NCI-H1694 treated with DMSO at 0.1 percent for 48 hours (cell line): ENCODE measurements at regions not wholly inside any gene's neighbourhood (a gene's known extent, or its start where the extent isn't known, plus 50 kb on each side); places are given as distances from the start of the nearest gene placed in this dataset.
A peak's percentile ranks its signal among the peaks of the same experiment; 100 is the strongest.

Experiments used
- DNase-seq: peaks from one replicate; lab custom pipeline; 2025; lab: John Stamatoyannopoulos, UW

GRCh38 chrX:97666890-97667289 is 783.2 kb downstream of the RPA4 start:
- DNase-seq, result no peak

GRCh38 chrX:97668126-97668525 is 784.4 kb downstream of the RPA4 start:
- no peak for DNase-seq

GRCh38 chrX:97672138-97672537 is 788.4 kb downstream of the RPA4 start:
- peak; percentile 16 for DNase-seq

GRCh38 chrX:97672608-97673007 is 788.9 kb downstream of the RPA4 start:
- DNase-seq, result no peak

- DNase-seq, result no peak
These were observed 789.4 kb downstream of the RPA4 start for GRCh38 chrX:97673135-97673534.

GRCh38 chrX:97682991-97683840 is 799.5 kb downstream of the RPA4 start:
- no peak for DNase-seq

GRCh38 chrX:97685753-97686152 is 802.0 kb downstream of the RPA4 start:
- peak; percentile 12 for DNase-seq

GRCh38 chrX:97691901-97692455 is 808.3 kb downstream of the RPA4 start:
- no peak for DNase-seq

GRCh38 chrX:97692575-97692974 is 808.9 kb downstream of the RPA4 start:
- DNase-seq, result no peak

GRCh38 chrX:97700547-97700946 is 816.8 kb downstream of the RPA4 start:
- no peak for DNase-seq

- DNase-seq, result no peak
These were observed 820.8 kb downstream of the RPA4 start for GRCh38 chrX:97704474-97704873.

GRCh38 chrX:97704881-97705280 is 821.2 kb downstream of the RPA4 start:
- DNase-seq, result no peak

GRCh38 chrX:97705936-97706335 is 822.2 kb downstream of the RPA4 start:
- no peak for DNase-seq

GRCh38 chrX:97714072-97714471 is 830.4 kb downstream of the RPA4 start:
- DNase-seq, result no peak

GRCh38 chrX:97728215-97728614 is 844.5 kb downstream of the RPA4 start:
- no peak for DNase-seq

GRCh38 chrX:97740044-97740443 is 856.3 kb downstream of the RPA4 start:
- DNase-seq, result no peak

- DNase-seq, result no peak
These were observed 857.2 kb downstream of the RPA4 start for GRCh38 chrX:97740886-97741285.

GRCh38 chrX:97743014-97743413 is 859.3 kb downstream of the RPA4 start:
- DNase-seq, result no peak

GRCh38 chrX:97747346-97747745 is 863.6 kb downstream of the RPA4 start:
- DNase-seq, result no peak

- no peak for DNase-seq
These were observed 867.3 kb downstream of the RPA4 start for GRCh38 chrX:97751016-97751415.

GRCh38 chrX:97751735-97752134 is 868.0 kb downstream of the RPA4 start:
- no peak for DNase-seq

- DNase-seq, result peak; percentile 66
These were observed 873.2 kb downstream of the RPA4 start for GRCh38 chrX:97756879-97757278.

- no peak for DNase-seq
These were observed 879.7 kb downstream of the RPA4 start for GRCh38 chrX:97763391-97763790.

GRCh38 chrX:97763981-97764380 is 880.3 kb downstream of the RPA4 start:
- no peak for DNase-seq
